ENCODE measurements at regions not wholly inside any gene's neighbourhood (a gene's known extent, or its start where the extent isn't known, plus 50 kb on each side); places are given as distances from the start of the nearest gene placed in this dataset.

DNA sequence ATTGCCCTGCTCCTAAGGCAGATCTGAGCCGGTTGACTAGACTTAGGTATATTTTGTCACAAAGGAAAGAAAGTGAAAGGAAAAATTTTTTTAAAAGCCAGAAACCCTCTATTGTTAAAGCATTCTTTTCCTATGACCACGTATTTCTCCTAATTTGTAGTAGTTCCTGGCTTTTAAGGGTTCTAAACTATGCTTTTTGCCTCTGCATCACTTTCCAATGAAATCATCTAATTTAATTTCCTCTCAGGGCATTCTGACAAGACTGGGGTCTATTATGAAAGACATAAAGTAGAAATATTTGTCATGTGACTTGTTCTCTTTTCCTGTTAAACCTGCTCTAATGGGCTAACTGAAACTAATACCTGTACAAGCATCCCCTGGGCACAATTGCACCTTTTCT is 233.0 kb upstream of the PRR20A start:
- TF ChIP-seq ZNF8 (CRISPR knock-in tag; IDR thresholded peaks at IDR 0.05) (no peak), TCF4 (CRISPR knock-in tag; IDR thresholded peaks at IDR 0.05; ENCODE audit: borderline replicate concordance) (no peak), ARNTL (CRISPR knock-in tag; IDR thresholded peaks at IDR 0.05; ENCODE audit: borderline replicate concordance, low read depth) (no peak), ZFP30 (CRISPR knock-in tag; IDR thresholded peaks at IDR 0.05) (no peak)
- TF ChIP-seq, protein P1, sequence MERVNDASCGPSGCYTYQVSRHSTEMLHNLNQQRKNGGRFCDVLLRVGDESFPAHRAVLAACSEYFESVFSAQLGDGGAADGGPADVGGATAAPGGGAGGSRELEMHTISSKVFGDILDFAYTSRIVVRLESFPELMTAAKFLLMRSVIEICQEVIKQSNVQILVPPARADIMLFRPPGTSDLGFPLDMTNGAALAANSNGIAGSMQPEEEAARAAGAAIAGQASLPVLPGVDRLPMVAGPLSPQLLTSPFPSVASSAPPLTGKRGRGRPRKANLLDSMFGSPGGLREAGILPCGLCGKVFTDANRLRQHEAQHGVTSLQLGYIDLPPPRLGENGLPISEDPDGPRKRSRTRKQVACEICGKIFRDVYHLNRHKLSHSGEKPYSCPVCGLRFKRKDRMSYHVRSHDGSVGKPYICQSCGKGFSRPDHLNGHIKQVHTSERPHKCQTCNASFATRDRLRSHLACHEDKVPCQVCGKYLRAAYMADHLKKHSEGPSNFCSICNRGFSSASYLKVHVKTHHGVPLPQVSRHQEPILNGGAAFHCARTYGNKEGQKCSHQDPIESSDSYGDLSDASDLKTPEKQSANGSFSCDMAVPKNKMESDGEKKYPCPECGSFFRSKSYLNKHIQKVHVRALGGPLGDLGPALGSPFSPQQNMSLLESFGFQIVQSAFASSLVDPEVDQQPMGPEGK (CRISPR knock-in tag; IDR thresholded peaks at IDR 0.05; ENCODE audit: borderline replicate concordance), result no peak
